ENCODE measurements at regions not wholly inside any gene's neighbourhood (a gene's known extent, or its start where the extent isn't known, plus 50 kb on each side); places are given as distances from the start of the nearest gene placed in this dataset.
"Not testable (repeated sequence)": the region's sequence is repeated elsewhere in the genome, so short reads cannot be mapped to it uniquely, and the experiment has no call there.

DNA sequence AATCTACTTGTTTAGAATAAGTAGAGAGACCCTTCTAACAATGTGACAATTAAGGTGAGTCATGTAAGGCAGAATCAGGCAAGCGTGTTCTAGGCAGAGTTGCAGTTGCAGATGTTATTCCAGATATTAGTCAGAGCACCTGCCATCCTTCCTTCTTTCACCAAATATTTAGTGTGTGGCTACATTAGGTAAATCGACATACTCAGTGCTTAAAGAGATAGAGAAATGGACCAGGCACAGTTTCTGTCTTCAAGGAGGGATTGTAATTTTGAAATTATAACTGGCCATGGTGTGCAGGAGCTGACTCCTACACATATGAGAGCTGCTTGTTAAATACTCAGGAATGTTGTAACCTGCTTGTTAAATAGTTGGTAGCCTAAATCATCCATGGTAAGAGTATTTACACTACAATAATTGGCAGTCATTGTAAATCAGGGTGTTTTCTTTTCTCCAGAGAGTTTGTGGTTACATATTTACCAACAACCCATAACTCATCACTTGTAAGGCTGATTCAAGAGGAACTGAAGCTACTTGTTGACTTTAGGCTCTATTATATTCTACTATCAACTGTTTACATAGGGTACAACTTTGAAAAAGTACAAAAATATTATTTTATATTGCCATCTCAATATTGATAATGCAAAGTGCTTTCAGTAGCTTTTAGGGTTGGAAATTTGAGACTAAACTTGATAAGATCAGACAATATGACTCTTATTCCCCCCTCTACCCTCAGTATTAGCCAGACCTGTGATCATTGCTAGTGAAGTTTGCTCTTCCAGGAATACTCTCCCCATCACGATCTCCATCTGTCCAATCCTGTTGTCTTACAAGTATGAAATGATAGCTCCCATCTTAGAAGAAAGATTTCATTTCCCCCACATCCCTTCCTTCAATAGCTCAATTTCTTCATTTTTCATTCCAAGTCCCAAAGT lies 607.1 kb downstream of the COL12A1 start:
- Histone ChIP-seq H3K9ac (ENCODE audit: low read length) (no peak overlapping the region), H3K36me3 (ENCODE audit: control insufficient read depth, insufficient read depth, low read length) (no peaks in the 10 kb centered on the region), H3K27me3 (ENCODE audit: control insufficient read depth, insufficient read depth, low read length) (no peaks in the 10 kb centered on the region), H3K4me1 (ENCODE audit: control insufficient read depth, insufficient read depth, low read length) (no peaks in the 10 kb centered on the region), H3K4me3 (ENCODE audit: low read length) (no peak overlapping the region), H3K27ac (ENCODE audit: low read depth, low read length) (no peak overlapping the region)

DNA sequence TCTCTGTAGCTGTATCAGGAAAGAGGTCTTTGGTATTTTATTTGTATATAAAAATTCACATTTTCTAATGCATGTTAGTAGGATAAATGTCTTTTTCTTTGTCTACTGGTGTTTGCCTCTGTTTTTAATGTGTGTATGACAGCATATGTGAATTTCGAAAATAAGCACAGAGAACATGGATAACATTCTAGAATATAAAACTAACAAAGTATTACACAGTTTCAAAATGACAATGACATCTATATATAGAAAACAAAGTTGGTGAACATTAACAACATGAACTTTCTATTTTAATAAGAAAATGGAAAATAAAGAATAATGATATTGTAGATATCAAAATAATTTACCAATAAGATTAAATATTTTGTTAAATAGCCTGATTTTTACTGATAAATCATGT lies 608.0 kb downstream of the COL12A1 start:
- Histone ChIP-seq H3K27me3 (ENCODE audit: control insufficient read depth, insufficient read depth, low read length) (no peaks in the 10 kb centered on the region), H3K4me1 (ENCODE audit: control insufficient read depth, insufficient read depth, low read length) (no peaks in the 10 kb centered on the region), H3K27ac (ENCODE audit: low read depth, low read length) (no peak overlapping the region), H3K36me3 (ENCODE audit: control insufficient read depth, insufficient read depth, low read length) (no peaks in the 10 kb centered on the region), H3K4me3 (ENCODE audit: low read length) (no peak overlapping the region), H3K9ac (ENCODE audit: low read length) (no peak overlapping the region)

DNA sequence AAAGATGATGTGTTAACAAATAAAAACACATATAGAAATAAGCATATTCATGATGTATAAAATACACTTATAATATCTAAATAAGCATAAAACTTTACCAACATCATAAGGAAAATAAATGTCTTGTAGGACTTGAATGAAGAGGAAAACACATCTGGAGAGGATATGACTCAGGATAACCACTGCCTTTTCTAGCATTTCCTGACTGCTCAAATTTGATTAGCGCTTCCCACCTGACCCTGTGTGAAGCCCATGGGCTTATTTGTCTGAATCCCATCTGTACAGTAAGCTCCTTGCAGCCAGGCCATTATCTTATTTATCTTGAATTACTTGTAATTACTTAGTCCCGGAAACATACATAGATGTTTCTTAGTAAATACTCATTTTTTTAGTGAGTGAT lies 608.6 kb downstream of the COL12A1 start:
- no peak overlapping the region for H3K4me3 ChIP-seq (ENCODE audit: low read length)
- no peaks in the 10 kb centered on the region for H3K4me1 ChIP-seq (ENCODE audit: control insufficient read depth, insufficient read depth, low read length)

DNA sequence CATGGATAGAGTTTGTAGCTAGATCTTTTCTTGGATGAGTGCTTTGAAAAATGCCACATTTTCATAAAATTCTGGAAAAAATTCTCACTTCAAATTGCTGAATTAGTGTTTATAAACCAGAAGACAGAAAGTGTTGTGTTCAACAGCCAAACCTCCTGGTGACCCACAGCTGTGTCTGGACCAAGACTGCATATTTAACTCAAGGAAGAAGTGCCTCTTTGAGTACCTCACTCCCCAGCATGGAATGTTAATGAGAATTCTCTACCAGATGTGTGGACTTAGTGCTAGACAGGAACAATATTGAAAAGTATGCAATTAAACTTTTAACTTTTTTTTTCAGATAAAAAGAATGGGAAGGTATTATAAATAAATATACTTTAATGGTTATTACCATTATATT lies 609.3 kb downstream of the COL12A1 start:
- Histone ChIP-seq H3K36me3 (ENCODE audit: control insufficient read depth, insufficient read depth, low read length) (no peaks in the 10 kb centered on the region), H3K9ac (ENCODE audit: low read length) (no peak overlapping the region), H3K4me3 (ENCODE audit: low read length) (no peak overlapping the region), H3K4me1 (ENCODE audit: control insufficient read depth, insufficient read depth, low read length) (no peaks in the 10 kb centered on the region), H3K27me3 (ENCODE audit: control insufficient read depth, insufficient read depth, low read length) (no peaks in the 10 kb centered on the region), H3K27ac (ENCODE audit: low read depth, low read length) (no peak overlapping the region)

More for the DNA sequence above, 608.6 kb downstream of the COL12A1 start:
- Histone ChIP-seq H3K36me3 (ENCODE audit: control insufficient read depth, insufficient read depth, low read length) (no peaks in the 10 kb centered on the region), H3K27me3 (ENCODE audit: control insufficient read depth, insufficient read depth, low read length) (no peaks in the 10 kb centered on the region), H3K27ac (ENCODE audit: low read depth, low read length) (no peak overlapping the region), H3K9ac (ENCODE audit: low read length) (no peak overlapping the region)

DNA sequence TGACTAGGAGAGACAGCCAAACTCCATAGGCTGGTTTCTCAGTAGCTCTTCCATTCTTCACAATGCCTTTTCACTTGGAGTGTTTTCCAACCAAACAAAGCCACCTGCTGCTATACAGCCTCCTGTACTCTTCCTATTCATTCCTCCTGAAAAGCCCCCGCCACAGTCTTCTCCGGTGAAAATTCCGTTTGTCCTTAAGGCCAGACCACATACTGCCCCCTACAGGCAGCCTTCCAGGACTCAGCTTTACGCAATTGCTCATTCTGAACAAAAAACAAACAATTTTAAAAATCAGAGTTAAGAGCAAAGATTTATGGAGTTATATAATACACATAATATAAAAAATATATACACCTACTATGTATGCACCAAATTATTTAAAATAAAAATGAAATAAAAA lies 611.5 kb downstream of the COL12A1 start:
- not testable (repeated sequence) for H3K4me3 ChIP-seq (ENCODE audit: low read length); H3K36me3 ChIP-seq (ENCODE audit: control insufficient read depth, insufficient read depth, low read length); H3K9ac ChIP-seq (ENCODE audit: low read length); H3K27ac ChIP-seq (ENCODE audit: low read depth, low read length); H3K27me3 ChIP-seq (ENCODE audit: control insufficient read depth, insufficient read depth, low read length); H3K4me1 ChIP-seq (ENCODE audit: control insufficient read depth, insufficient read depth, low read length)

DNA sequence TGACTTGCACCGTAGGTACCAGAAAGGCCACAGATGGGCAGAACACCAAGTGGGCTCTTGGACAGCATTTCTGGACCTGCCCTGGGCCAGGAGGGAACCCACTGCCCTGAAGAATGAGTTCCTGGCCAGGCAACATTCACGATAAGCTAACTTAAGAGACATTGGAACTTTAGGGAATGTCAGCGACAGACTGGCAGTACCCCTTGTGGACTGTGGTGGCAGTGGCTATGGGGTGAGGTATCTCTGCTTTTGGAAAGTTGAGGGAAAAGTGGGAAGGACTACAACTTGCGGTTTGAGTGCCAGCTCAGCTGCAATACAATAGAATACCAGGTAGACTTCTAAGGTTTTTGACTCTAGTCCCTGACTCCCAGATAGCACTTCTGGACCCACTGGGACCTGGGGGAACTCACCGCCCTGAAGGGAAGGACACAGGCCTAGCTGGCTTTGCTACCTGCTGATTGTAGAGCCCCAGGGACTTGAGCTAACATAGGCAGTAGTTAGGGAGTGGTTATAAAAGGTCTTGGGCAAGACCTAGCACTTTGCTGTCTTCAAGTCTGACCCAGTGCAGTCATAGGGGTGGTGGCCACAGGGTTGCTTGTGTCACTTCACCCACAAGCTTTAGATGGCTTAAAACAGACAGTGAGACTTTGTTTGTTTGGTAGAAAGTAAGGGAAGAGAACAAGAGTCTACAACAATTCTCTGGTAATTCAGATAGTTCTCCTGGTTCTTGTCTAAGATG lies 617.6 kb downstream of the COL12A1 start:
- Histone ChIP-seq H3K36me3 (ENCODE audit: control insufficient read depth, insufficient read depth, low read length) (no peaks in the 10 kb centered on the region), H3K27ac (ENCODE audit: low read depth, low read length) (no peak overlapping the region), H3K27me3 (ENCODE audit: control insufficient read depth, insufficient read depth, low read length) (no peaks in the 10 kb centered on the region), H3K4me1 (ENCODE audit: control insufficient read depth, insufficient read depth, low read length) (no peaks in the 10 kb centered on the region), H3K9ac (ENCODE audit: low read length) (no peak overlapping the region), H3K4me3 (ENCODE audit: low read length) (no peak overlapping the region)

DNA sequence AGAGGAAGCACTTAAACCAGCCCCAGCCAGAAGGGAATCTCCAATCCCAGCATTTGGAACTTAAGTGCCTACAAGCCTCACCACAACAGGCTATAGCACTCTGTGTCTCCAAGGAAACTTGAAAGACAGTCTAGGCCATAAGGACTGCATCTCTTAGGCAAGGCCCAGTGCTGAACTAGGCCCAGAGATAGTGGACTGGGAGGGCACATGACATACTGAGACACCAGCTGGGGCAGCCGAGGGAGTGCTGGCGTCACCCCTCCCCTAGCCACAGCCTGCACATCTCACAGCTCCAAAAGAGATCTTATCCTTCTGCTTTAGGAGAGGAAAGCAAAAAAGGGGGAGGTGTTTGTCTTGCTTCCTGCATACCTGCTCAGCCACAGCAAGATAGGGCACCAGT lies 618.5 kb downstream of the COL12A1 start:
- Histone ChIP-seq H3K4me3 (ENCODE audit: low read length) (no peak overlapping the region), H3K36me3 (ENCODE audit: control insufficient read depth, insufficient read depth, low read length) (no peaks in the 10 kb centered on the region), H3K27me3 (ENCODE audit: control insufficient read depth, insufficient read depth, low read length) (no peaks in the 10 kb centered on the region), H3K27ac (ENCODE audit: low read depth, low read length) (no peak overlapping the region), H3K4me1 (ENCODE audit: control insufficient read depth, insufficient read depth, low read length) (no peaks in the 10 kb centered on the region), H3K9ac (ENCODE audit: low read length) (no peak overlapping the region)

DNA sequence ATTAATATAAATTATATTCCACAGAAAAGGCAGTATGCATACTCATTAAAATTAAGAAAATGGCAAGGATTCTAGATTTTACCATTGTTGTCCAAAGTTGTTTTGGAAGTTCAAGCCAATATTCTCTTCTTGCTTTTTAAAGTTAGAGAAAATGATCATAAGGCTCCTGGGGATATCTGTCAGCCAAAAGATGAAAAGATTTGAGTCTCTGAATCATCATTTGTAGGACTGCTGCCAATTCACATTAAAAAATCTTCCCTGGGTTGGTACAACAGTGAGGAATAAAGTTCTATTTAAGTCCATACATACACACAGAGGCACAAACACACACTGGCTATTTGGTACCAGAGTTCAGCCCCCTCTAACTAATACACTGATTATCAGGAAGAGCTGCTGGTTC lies 620.1 kb downstream of the COL12A1 start:
- Histone ChIP-seq H3K4me1 (ENCODE audit: control insufficient read depth, insufficient read depth, low read length) (no peaks in the 10 kb centered on the region), H3K36me3 (ENCODE audit: control insufficient read depth, insufficient read depth, low read length) (no peaks in the 10 kb centered on the region), H3K9ac (ENCODE audit: low read length) (no peak overlapping the region), H3K27ac (ENCODE audit: low read depth, low read length) (no peak overlapping the region), H3K4me3 (ENCODE audit: low read length) (no peak overlapping the region), H3K27me3 (ENCODE audit: control insufficient read depth, insufficient read depth, low read length) (no peaks in the 10 kb centered on the region)

DNA sequence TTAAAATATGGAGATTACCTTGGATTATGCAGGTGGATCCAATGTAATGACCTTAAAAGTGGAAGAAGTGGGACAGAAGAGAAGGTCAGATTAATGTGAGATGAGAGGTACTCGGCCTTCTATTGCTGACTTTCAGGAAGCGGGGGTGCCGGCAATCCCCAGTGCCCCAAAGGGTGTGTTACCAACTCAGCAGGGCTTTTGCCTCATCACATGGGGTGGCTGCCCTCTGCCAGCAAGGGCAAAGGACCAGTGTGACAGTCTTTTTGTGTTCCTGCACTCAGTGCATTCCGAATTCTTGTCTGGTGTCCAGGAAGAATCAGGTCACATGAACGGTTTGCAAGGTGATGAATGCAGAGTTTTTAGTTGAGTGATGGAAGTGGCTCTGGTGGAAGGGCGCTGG lies 624.2 kb downstream of the COL12A1 start:
- Histone ChIP-seq H3K27me3 (ENCODE audit: control insufficient read depth, insufficient read depth, low read length) (no peaks in the 10 kb centered on the region), H3K9ac (ENCODE audit: low read length) (no peak overlapping the region), H3K27ac (ENCODE audit: low read depth, low read length) (no peak overlapping the region), H3K36me3 (ENCODE audit: control insufficient read depth, insufficient read depth, low read length) (no peaks in the 10 kb centered on the region), H3K4me1 (ENCODE audit: control insufficient read depth, insufficient read depth, low read length) (no peaks in the 10 kb centered on the region), H3K4me3 (ENCODE audit: low read length) (no peak overlapping the region)

DNA sequence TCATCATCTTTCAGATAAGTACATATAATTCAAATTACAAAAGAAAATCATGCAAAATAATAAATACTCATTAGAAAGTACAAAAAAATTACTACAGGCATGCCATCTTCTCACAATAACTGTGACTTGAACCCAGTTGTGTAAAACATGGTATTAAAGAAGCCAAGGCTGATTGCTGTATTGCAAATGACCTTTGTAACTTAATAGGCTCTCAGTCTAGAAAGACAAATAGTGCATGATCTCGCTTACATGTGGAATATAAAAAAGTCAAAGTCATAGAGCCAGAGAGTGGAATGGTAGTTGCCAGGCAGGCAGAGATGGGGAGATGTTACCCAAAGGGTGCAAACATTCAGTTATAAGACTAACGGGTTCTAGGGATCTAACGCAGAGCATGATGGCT lies 626.1 kb downstream of the COL12A1 start:
- no peak overlapping the region for H3K9ac ChIP-seq (ENCODE audit: low read length)
- H3K27me3 ChIP-seq (ENCODE audit: control insufficient read depth, insufficient read depth, low read length), result no peaks in the 10 kb centered on the region

DNA sequence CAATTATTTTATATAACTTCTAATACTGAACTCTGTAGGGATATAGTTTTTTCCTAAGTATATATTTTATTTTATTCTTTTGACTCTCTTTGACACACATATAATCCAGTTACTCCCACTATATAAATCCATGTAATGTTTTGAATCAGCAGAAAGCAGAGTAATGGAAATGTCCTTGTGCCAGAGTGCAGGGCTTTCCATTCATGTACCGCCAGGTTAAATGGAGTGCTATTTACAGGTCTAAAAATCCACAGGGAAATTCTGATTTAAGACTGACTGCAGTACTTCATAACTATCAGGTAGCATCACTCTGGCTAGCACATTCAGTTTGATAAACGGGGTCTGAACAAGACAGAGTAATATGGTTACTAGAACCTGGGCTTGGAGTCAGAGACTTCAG lies 626.8 kb downstream of the COL12A1 start:
- Histone ChIP-seq H3K4me3 (ENCODE audit: low read length) (no peak overlapping the region), H3K27me3 (ENCODE audit: control insufficient read depth, insufficient read depth, low read length) (no peaks in the 10 kb centered on the region), H3K36me3 (ENCODE audit: control insufficient read depth, insufficient read depth, low read length) (no peaks in the 10 kb centered on the region), H3K4me1 (ENCODE audit: control insufficient read depth, insufficient read depth, low read length) (no peaks in the 10 kb centered on the region), H3K9ac (ENCODE audit: low read length) (no peak overlapping the region), H3K27ac (ENCODE audit: low read depth, low read length) (no peak overlapping the region)

More for the DNA sequence above, 626.1 kb downstream of the COL12A1 start:
- Histone ChIP-seq H3K4me3 (ENCODE audit: low read length) (no peak overlapping the region), H3K4me1 (ENCODE audit: control insufficient read depth, insufficient read depth, low read length) (no peaks in the 10 kb centered on the region), H3K36me3 (ENCODE audit: control insufficient read depth, insufficient read depth, low read length) (no peaks in the 10 kb centered on the region), H3K27ac (ENCODE audit: low read depth, low read length) (no peak overlapping the region)

DNA sequence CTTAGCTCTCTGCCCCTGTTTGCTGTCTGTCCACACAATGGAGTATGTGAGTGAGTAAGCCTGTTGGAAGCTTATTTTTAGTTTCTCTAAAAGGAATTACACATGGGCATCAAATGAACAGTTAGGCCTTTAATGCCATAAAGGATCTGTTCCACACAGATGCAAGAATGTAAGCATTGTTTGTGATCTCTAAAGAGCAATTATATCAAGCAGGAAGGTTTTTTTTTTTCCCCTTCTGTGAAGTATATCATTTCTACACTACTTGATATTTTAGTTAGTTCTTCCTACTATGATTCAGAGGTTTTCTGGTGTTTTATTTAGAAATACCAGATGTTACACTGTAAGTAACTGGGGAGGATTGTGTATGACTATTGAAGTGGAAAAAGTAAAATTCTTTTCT lies 627.5 kb downstream of the COL12A1 start:
- no peak overlapping the region for H3K9ac ChIP-seq (ENCODE audit: low read length)
- no peaks in the 10 kb centered on the region for H3K27me3 ChIP-seq (ENCODE audit: control insufficient read depth, insufficient read depth, low read length)
- no peaks in the 10 kb centered on the region for H3K4me1 ChIP-seq (ENCODE audit: control insufficient read depth, insufficient read depth, low read length)
- H3K4me3 ChIP-seq (ENCODE audit: low read length), result no peak overlapping the region
- no peaks in the 10 kb centered on the region for H3K36me3 ChIP-seq (ENCODE audit: control insufficient read depth, insufficient read depth, low read length)
- no peak overlapping the region for H3K27ac ChIP-seq (ENCODE audit: low read depth, low read length)
